Gastrocnemius medialis (tissue), 4 donors: ENCODE measurements at regions not wholly inside any gene's neighbourhood (a gene's known extent, or its start where the extent isn't known, plus 50 kb on each side); places are given as distances from the start of the nearest gene placed in this dataset.

Experiments used
- ATAC-seq, 2 donors: fragments of 150-250 bp; one replicate each; pipeline ENCODE4 v1.9.1; 2016
- DNase-seq, 2 donors: peaks; one replicate each; pipeline ENCODE4 v3.0.0-alpha.2; 2019
- H3K27ac ChIP-seq, 4 donors: fragments of 200-600 bp; sonication (generic); 1 replicate in 1 of 4; 2 replicates in 3 of 4; pipeline ENCODE4 v1.5.1; 2016 to 2018; ENCODE audit warnings: mild to moderate bottlenecking in 2 of 4, moderate library complexity in 1 of 4
- H3K27me3 ChIP-seq, 3 donors: fragments of 200-600 bp; sonication (generic) in 2 of 3; 1 replicate in 1 of 3; 2 replicates in 2 of 3; pipeline versions ENCODE4 v1.5.1 to v1.6.0; 2016 to 2019; ENCODE audit warnings: mild to moderate bottlenecking in 1 of 3, moderate library complexity in 1 of 3
- H3K36me3 ChIP-seq, 2 donors: fragments of 200-600 bp; sonication (generic) in 1 of 2; one replicate each; pipeline ENCODE4 v1.5.1; 2017 to 2018
- H3K4me1 ChIP-seq, 2 donors: fragments of 200-600 bp; sonication (generic) in 1 of 2; one replicate each; pipeline ENCODE4 v1.5.1; 2016 to 2017; ENCODE audit warnings: mild to moderate bottlenecking in 2 of 2
- H3K4me3 ChIP-seq, 4 donors: fragments of 200-600 bp; sonication (generic) in 3 of 4; 1 replicate in 1 of 4; 2 replicates in 3 of 4; pipeline ENCODE4 v1.5.1; 2016 to 2019; ENCODE audit warnings: mild to moderate bottlenecking in 2 of 4
- H3K9me3 ChIP-seq, 3 donors: fragments of 200-600 bp; sonication (generic) in 2 of 3; 1 replicate in 1 of 3; 2 replicates in 2 of 3; pipeline ENCODE4 v1.5.1; 2016 to 2019
- POLR2A ChIP-seq, 2 donors: fragments of 450-650 bp; IDR thresholded peaks; one replicate each; pipeline ENCODE4 v1.6.1; 2017; ENCODE audit warnings: antibody characterized with exemption in 2 of 2, mild to moderate bottlenecking in 2 of 2, moderate library complexity in 2 of 2
- in situ Hi-C, 4 donors: fragments of 200-750 bp; cut with MboI; loops; one replicate each; pipeline versions ENCODE4 v1.15.0 to v1.8.0; 2017; ENCODE audit warnings: low sequenced_read_pairs in 4 of 4
- intact Hi-C: fragments of 100-400 bp; cut with DNase I; formaldehyde crosslinking; loops from one replicate; pipeline ENCODE4 v1.15.1; 2023; ENCODE audit warnings: low total_unique reads
- TF ChIP-seq, protein P1 (sequence below), 5 experiments: fragments of 450-650 bp in 3 of 5; fragments of 200-600 bp in 2 of 5; sonication (generic) in 2 of 5; IDR thresholded peaks in 4 of 5; conservative IDR thresholded peaks in 1 of 5; 1 replicate in 4 of 5; 2 replicates in 1 of 5; pipeline ENCODE4 v1.5.1; 2016 to 2019; ENCODE audit warnings: antibody characterized with exemption in 5 of 5, mild to moderate bottlenecking in 3 of 5, moderate library complexity in 3 of 5

GRCh38 chr5:142517840-142518239 lies 168.1 kb downstream of the FGF1 start:
- Histone ChIP-seq H3K4me1 (no peaks in the 10 kb centered on the region), H3K27ac (no peak overlapping the region), H3K4me3 (no peak overlapping the region), H3K27me3 (no peaks in the 10 kb centered on the region), H3K9me3 (no peaks in the 10 kb centered on the region), H3K36me3 (no peaks in the 10 kb centered on the region)
- TF ChIP-seq, protein P1, sequence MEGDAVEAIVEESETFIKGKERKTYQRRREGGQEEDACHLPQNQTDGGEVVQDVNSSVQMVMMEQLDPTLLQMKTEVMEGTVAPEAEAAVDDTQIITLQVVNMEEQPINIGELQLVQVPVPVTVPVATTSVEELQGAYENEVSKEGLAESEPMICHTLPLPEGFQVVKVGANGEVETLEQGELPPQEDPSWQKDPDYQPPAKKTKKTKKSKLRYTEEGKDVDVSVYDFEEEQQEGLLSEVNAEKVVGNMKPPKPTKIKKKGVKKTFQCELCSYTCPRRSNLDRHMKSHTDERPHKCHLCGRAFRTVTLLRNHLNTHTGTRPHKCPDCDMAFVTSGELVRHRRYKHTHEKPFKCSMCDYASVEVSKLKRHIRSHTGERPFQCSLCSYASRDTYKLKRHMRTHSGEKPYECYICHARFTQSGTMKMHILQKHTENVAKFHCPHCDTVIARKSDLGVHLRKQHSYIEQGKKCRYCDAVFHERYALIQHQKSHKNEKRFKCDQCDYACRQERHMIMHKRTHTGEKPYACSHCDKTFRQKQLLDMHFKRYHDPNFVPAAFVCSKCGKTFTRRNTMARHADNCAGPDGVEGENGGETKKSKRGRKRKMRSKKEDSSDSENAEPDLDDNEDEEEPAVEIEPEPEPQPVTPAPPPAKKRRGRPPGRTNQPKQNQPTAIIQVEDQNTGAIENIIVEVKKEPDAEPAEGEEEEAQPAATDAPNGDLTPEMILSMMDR (IDR thresholded peaks at IDR 0.05 in 4 of 5, conservative IDR thresholded peaks at IDR 0.05 in 1 of 5) = no peak
- TF ChIP-seq POLR2A (IDR thresholded peaks at IDR 0.05) = no peak
- in situ Hi-C loops = no loop called here
- ATAC-seq (no peak), DNase-seq (no peak)
- intact Hi-C loops = no loop called here

GRCh38 chr5:142516732-142517131 lies 169.2 kb downstream of the FGF1 start:
- H3K9me3 ChIP-seq = no peaks in the 10 kb centered on the region
- no peak overlapping the region for H3K4me3 ChIP-seq
- H3K27me3 ChIP-seq = no peaks in the 10 kb centered on the region
- no peak for DNase-seq
- H3K27ac ChIP-seq = no peak overlapping the region
- no peak for TF ChIP-seq POLR2A (IDR thresholded peaks at IDR 0.05)
- TF ChIP-seq, protein P1 (IDR thresholded peaks at IDR 0.05 in 4 of 5, conservative IDR thresholded peaks at IDR 0.05 in 1 of 5) = no peak
- no peaks in the 10 kb centered on the region for H3K36me3 ChIP-seq
- in situ Hi-C loops (no loop called here), intact Hi-C loops (no loop called here)
- H3K4me1 ChIP-seq = no peaks in the 10 kb centered on the region
- ATAC-seq = no peak

DNA sequence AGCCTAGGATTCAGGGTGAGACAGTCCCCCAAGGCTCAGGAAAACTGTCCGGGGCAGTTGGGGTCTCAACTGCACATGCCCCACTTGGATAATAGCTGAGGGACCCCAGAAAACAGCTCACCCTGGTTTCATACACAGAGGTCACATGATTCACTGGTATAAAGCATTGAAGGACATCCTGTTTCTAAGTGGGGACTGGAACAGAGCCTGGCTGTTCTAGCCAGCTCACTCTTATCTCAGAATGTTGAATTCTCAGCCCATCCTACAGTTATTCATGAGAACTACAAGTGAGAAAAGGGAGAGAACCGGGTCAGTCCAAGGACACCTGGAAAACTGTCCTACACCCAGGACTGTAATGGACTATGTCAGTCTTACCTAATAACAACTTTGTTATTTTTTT lies 170.9 kb downstream of the FGF1 start:
- intact Hi-C loops (no loop called here), in situ Hi-C loops (no loop called here)
- ATAC-seq = no peak
- Histone ChIP-seq H3K27me3 (no peaks in the 10 kb centered on the region), H3K27ac (no peak overlapping the region), H3K4me3 (no peak overlapping the region), H3K4me1 (no peaks in the 10 kb centered on the region), H3K36me3 (no peaks in the 10 kb centered on the region), H3K9me3 (no peaks in the 10 kb centered on the region)
- TF ChIP-seq, protein P1 (IDR thresholded peaks at IDR 0.05 in 4 of 5, conservative IDR thresholded peaks at IDR 0.05 in 1 of 5) = no peak
- TF ChIP-seq POLR2A (IDR thresholded peaks at IDR 0.05) = no peak
- no peak for DNase-seq

DNA sequence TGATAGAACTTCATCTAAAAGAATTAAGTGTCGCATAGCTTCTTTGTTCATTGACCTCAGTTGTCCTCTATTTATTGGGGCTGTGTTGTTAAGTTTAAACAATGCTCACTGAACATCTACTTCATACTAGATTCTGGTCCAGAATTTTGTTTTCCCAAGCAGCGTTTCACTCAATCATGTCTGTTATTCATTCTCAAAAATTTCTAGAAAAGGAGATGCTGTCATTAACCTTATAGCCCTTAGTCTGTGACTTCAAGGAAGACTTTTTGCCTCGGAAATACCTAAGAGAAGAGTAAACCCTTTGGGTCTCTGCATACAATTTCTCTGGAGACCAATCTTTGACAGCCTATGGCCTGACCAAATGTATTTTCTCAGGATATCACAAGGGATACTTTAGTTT lies 171.7 kb downstream of the FGF1 start:
- H3K9me3 ChIP-seq = no peaks in the 10 kb centered on the region
- intact Hi-C loops = no loop called here
- no peak overlapping the region for H3K4me3 ChIP-seq
- H3K4me1 ChIP-seq = peaks cover 0 to 2% of the 10 kb centered on the region in 2 donors
- H3K36me3 ChIP-seq = no peaks in the 10 kb centered on the region
- in situ Hi-C loops = no loop called here
- H3K27me3 ChIP-seq = no peaks in the 10 kb centered on the region
- TF ChIP-seq, protein P1 (IDR thresholded peaks at IDR 0.05 in 4 of 5, conservative IDR thresholded peaks at IDR 0.05 in 1 of 5) = no peak
- no peak for TF ChIP-seq POLR2A (IDR thresholded peaks at IDR 0.05)
- no peak for ATAC-seq
- H3K27ac ChIP-seq = no peak overlapping the region
- DNase-seq = no peak
